HCT116 (cell line): ENCODE measurements at regions not wholly inside any gene's neighbourhood (a gene's known extent, or its start where the extent isn't known, plus 50 kb on each side); places are given as distances from the start of the nearest gene placed in this dataset.

Experiments used
- ATAC-seq: fragments of 200-7000 bp; cut with Tn5 transposase; 2 replicates; pipeline ENCODE4 v1.9.1; 2020; ENCODE audit warnings: mild to moderate bottlenecking, moderate library complexity
- BruUV-seq: library from RNA; stranded (reverse); fragments of 400-500 nt; replicated peaks from 2 replicates; lab custom pipeline; 2021; lab: Mats Ljungman, UMichigan
- CTCF ChIA-PET: fragments of 300-600 bp; sonication (Branson Sonifier 250); formaldehyde crosslinking; loops from one replicate; lab custom pipeline; 2021; ENCODE audit warnings: antibody characterized with exemption; lab: Charles Lee
- POLR2A ChIA-PET: fragments of 300-600, 350-600 bp; sonication (Branson Sonifier 250); formaldehyde crosslinking; loops from one replicate; lab custom pipeline; 2021; ENCODE audit warnings: antibody characterized with exemption; lab: Charles Lee
- RAD21 ChIA-PET, 2 experiments: fragments of 300-600 bp; sonication (Branson Sonifier 250); formaldehyde crosslinking; loops; one replicate each; lab custom pipeline; 2023; ENCODE audit warnings: low total read pairs in 2 of 2; ENCODE audit not compliant: uncharacterized antibody in 2 of 2, unreplicated experiment in 2 of 2, low non-redundant PET in 1 of 2; lab: Charles Lee
- DNase-seq: peaks from one replicate; pipeline ENCODE4 v3.0.0-alpha.2; 2010; ENCODE audit warnings: low read depth, low spot score
- H2AFZ ChIP-seq: fragments of 200-600 bp; shearing (Covaris generic), sonication (generic); 2 replicates; pipeline ENCODE4 v1.6.1; 2017; ENCODE audit warnings: low read depth, mixed run types, mixed read lengths, antibody characterized with exemption, low read length; ENCODE audit not compliant: poor library complexity, severe bottlenecking
- H3K27ac ChIP-seq: 2 replicates; pipeline ENCODE4 v1.5.1; 2012; ENCODE audit warnings: low read depth, low read length
- H3K27me3 ChIP-seq: fragments of 200-600 bp; sonication (generic); 2 replicates; pipeline ENCODE4 v1.6.1; 2016; ENCODE audit warnings: mixed run types, low read length, mixed read lengths; ENCODE audit not compliant: insufficient read depth
- H3K36me3 ChIP-seq, 2 experiments: fragments of 200-500 bp in 1 of 2; fragments of 200-600 bp in 1 of 2; sonication (Bioruptor generic) in 1 of 2; sonication (generic) in 1 of 2; 2 replicates each; pipeline versions ENCODE4 v1.5.1 to v1.6.1; 2014 to 2016; ENCODE audit warnings: low read length in 2 of 2, inconsistent platforms in 1 of 2, mixed read lengths in 1 of 2, mixed run types in 1 of 2; ENCODE audit not compliant: insufficient read depth in 2 of 2, control insufficient read depth in 1 of 2
- H3K4me1 ChIP-seq, 2 experiments: fragments of 200-600 bp in 1 of 2; sonication (generic) in 1 of 2; 2 replicates each; pipeline versions ENCODE4 v1.5.1 to v1.6.1; 2012 to 2017; ENCODE audit warnings: low read length in 2 of 2, inconsistent platforms in 1 of 2, mild to moderate bottlenecking in 1 of 2, mixed read lengths in 1 of 2, mixed run types in 1 of 2, moderate library complexity in 1 of 2; ENCODE audit not compliant: insufficient read depth in 2 of 2, control insufficient read depth in 1 of 2
- H3K4me2 ChIP-seq: fragments of 200-600 bp; sonication (generic); 2 replicates; pipeline ENCODE4 v1.6.1; 2017; ENCODE audit warnings: mixed run types, low read length, mixed read lengths
- H3K4me3 ChIP-seq, 2 experiments: fragments of 200-600 bp in 1 of 2; sonication (generic) in 1 of 2; replicated peaks in 1 of 2; 2 replicates each; pipeline ENCODE4 v1.5.1; 2011 to 2016; ENCODE audit warnings: low read length in 2 of 2, control low read depth in 1 of 2, low read depth in 1 of 2, mild to moderate bottlenecking in 1 of 2, mixed read lengths in 1 of 2, mixed run types in 1 of 2
- H3K79me2 ChIP-seq: fragments of 200-600 bp; sonication (generic); 2 replicates; pipeline ENCODE4 v1.6.1; 2017; ENCODE audit warnings: mild to moderate bottlenecking, mixed run types, low read length, moderate library complexity, mixed read lengths; ENCODE audit not compliant: insufficient read depth
- H3K9ac ChIP-seq: fragments of 200-600 bp; sonication (generic); 2 replicates; pipeline ENCODE4 v1.6.1; 2016; ENCODE audit warnings: low read length, mixed read lengths
- H3K9me2 ChIP-seq: fragments of 200-600 bp; sonication (generic), shearing (Covaris generic); 2 replicates; pipeline ENCODE4 v1.6.1; 2017; ENCODE audit warnings: mixed run types, mild to moderate bottlenecking, moderate library complexity; ENCODE audit not compliant: insufficient read depth
- H3K9me3 ChIP-seq, 2 experiments: fragments of 200-500 bp in 1 of 2; fragments of 200-600 bp in 1 of 2; sonication (Bioruptor generic) in 1 of 2; sonication (generic) in 1 of 2; 2 replicates each; pipeline ENCODE4 v1.6.1; 2014 to 2017; ENCODE audit warnings: low read length in 2 of 2, mixed read lengths in 2 of 2, inconsistent platforms in 1 of 2, low read depth in 1 of 2, mild to moderate bottlenecking in 1 of 2, mixed run types in 1 of 2, moderate library complexity in 1 of 2; ENCODE audit not compliant: control insufficient read depth in 1 of 2, insufficient read depth in 1 of 2
- H4K20me1 ChIP-seq: fragments of 200-600 bp; sonication (generic), shearing (Covaris generic); 2 replicates; pipeline ENCODE4 v1.6.1; 2017; ENCODE audit warnings: mixed run types, mild to moderate bottlenecking, moderate library complexity; ENCODE audit not compliant: insufficient read depth
- CBX3 ChIP-seq: IDR thresholded peaks from 2 replicates; pipeline ENCODE4 v1.6.1; 2012; ENCODE audit warnings: low read depth
- CEBPB ChIP-seq: IDR thresholded peaks from 2 replicates; pipeline ENCODE4 v1.6.1; 2012; ENCODE audit warnings: low read depth
- ELF1 ChIP-seq: IDR thresholded peaks from 2 replicates; pipeline ENCODE4 v1.6.1; 2012; ENCODE audit warnings: low read depth, borderline replicate concordance
- EZH2 ChIP-seq: fragments of 200-600 bp; sonication (generic); IDR thresholded peaks from 2 replicates; pipeline ENCODE4 v1.6.1; 2017; ENCODE audit warnings: antibody characterized with exemption, mixed run types
- EZH2phosphoT487 ChIP-seq: fragments of 200-600 bp; IDR thresholded peaks from 2 replicates; pipeline ENCODE4 v1.6.1; 2018; ENCODE audit warnings: antibody characterized with exemption, borderline replicate concordance
- FOSL1 ChIP-seq: IDR thresholded peaks from 2 replicates; pipeline ENCODE4 v1.6.1; 2012; ENCODE audit warnings: low read depth
- POLR2AphosphoS5 ChIP-seq: IDR thresholded peaks from 2 replicates; pipeline ENCODE4 v1.6.1; 2011; ENCODE audit warnings: mild to moderate bottlenecking, low read depth, low read length, moderate library complexity
- RAD21 ChIP-seq: IDR thresholded peaks from 2 replicates; pipeline ENCODE4 v1.6.1; 2012; ENCODE audit warnings: low read depth, mild to moderate bottlenecking
- REST ChIP-seq: IDR thresholded peaks from 2 replicates; pipeline ENCODE4 v1.6.1; 2012; ENCODE audit warnings: low read depth
- SIN3A ChIP-seq: IDR thresholded peaks from 2 replicates; pipeline ENCODE4 v1.6.1; 2012; ENCODE audit warnings: low read depth
- SP1 ChIP-seq: IDR thresholded peaks from 2 replicates; pipeline ENCODE4 v1.6.1; 2012; ENCODE audit warnings: low read depth
- TCF7L2 ChIP-seq: IDR thresholded peaks from 2 replicates; pipeline ENCODE4 v1.7.0; 2011; ENCODE audit warnings: borderline replicate concordance, inconsistent platforms; ENCODE audit not compliant: insufficient read depth, insufficient read length; ENCODE audit errors: extremely low read depth
- YY1 ChIP-seq: IDR thresholded peaks from 2 replicates; pipeline ENCODE4 v1.6.1; 2011; ENCODE audit warnings: low read length, low read depth, moderate library complexity, mild to moderate bottlenecking; ENCODE audit not compliant: insufficient replicate concordance; ENCODE audit errors: extremely low read depth
- ZFX ChIP-seq: fragments of 450-650 bp; IDR thresholded peaks from 2 replicates; pipeline ENCODE4 v1.6.1; 2017
- intact Hi-C: fragments of 100-400 bp; cut with micrococcal nuclease; formaldehyde crosslinking; loops from 2 replicates; pipeline ENCODE4 v1.10.0; 2022
- TF ChIP-seq, protein P1 (sequence below), 3 experiments: fragments of 200-600 bp in 1 of 3; sonication (generic) in 1 of 3; IDR thresholded peaks in 2 of 3; conservative IDR thresholded peaks in 1 of 3; 2 replicates each; pipeline ENCODE4 v1.5.1; 2012 to 2017; ENCODE audit warnings: low read depth in 2 of 3, low read length in 2 of 3, antibody characterized with exemption in 1 of 3, borderline replicate concordance in 1 of 3, control low read depth in 1 of 3, mild to moderate bottlenecking in 1 of 3, mixed read lengths in 1 of 3, mixed run types in 1 of 3, moderate library complexity in 1 of 3; ENCODE audit not compliant: insufficient read depth in 1 of 3
- TF ChIP-seq, protein P2 (sequence below): IDR thresholded peaks from 2 replicates; pipeline ENCODE4 v1.6.1; 2012
- TF ChIP-seq, protein P3 (sequence below): IDR thresholded peaks from 2 replicates; pipeline ENCODE4 v1.6.1; 2012

- TF ChIP-seq POLR2AphosphoS5: no peak
- TF ChIP-seq EZH2phosphoT487: no peak
- TF ChIP-seq EZH2: no peak
These were observed 254.8 kb downstream of the SEC14L1 start (continued) for GRCh38 chr17:77395501-77396048.

DNA sequence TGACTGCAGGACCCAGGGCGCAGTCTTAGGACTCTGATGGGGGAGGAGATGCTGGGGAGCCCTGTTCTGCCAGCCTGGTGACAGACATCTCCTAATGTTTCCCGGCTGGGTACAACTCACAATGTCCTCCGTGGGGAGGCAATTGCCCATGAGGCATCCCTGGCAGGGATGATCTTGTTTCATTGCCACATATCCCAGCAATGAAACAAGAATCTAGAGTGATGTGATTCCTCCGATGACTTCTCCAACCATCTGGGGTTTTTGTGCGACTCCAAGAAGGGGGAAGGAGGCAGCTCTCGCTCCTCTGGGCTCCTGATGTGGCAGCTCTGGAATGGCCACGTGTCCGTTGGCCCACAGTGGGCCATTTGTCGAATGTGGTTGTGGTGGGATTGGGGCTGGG, 255.8 kb downstream of the SEC14L1 start:
- TF ChIP-seq RAD21 (no peak), ZFX (no peak), TCF7L2 (no peak), FOSL1 (no peak), YY1 (no peak), CBX3 (no peak), ELF1 (no peak), EZH2 (no peak), CEBPB (no peak), SIN3A (no peak), REST (no peak), SP1 (no peak)
- TF ChIP-seq, protein P1, sequence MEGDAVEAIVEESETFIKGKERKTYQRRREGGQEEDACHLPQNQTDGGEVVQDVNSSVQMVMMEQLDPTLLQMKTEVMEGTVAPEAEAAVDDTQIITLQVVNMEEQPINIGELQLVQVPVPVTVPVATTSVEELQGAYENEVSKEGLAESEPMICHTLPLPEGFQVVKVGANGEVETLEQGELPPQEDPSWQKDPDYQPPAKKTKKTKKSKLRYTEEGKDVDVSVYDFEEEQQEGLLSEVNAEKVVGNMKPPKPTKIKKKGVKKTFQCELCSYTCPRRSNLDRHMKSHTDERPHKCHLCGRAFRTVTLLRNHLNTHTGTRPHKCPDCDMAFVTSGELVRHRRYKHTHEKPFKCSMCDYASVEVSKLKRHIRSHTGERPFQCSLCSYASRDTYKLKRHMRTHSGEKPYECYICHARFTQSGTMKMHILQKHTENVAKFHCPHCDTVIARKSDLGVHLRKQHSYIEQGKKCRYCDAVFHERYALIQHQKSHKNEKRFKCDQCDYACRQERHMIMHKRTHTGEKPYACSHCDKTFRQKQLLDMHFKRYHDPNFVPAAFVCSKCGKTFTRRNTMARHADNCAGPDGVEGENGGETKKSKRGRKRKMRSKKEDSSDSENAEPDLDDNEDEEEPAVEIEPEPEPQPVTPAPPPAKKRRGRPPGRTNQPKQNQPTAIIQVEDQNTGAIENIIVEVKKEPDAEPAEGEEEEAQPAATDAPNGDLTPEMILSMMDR (IDR thresholded peaks at IDR 0.05 in 2 of 3, conservative IDR thresholded peaks at IDR 0.05 in 1 of 3; ENCODE audit: borderline replicate concordance in 1 of 3, insufficient read depth in 1 of 3, low read depth in 2 of 3, low read length in 2 of 3): no peak
- TF ChIP-seq, protein P2, sequence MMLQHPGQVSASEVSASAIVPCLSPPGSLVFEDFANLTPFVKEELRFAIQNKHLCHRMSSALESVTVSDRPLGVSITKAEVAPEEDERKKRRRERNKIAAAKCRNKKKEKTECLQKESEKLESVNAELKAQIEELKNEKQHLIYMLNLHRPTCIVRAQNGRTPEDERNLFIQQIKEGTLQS: no peak
- TF ChIP-seq, protein P3, sequence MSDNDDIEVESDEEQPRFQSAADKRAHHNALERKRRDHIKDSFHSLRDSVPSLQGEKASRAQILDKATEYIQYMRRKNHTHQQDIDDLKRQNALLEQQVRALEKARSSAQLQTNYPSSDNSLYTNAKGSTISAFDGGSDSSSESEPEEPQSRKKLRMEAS: no peak
- intact Hi-C loops: no loop called here
- Histone ChIP-seq H3K9ac (no peak overlapping the region), H3K27ac (no peak overlapping the region), H3K36me3 (no peaks in the 10 kb centered on the region), H4K20me1 (no peaks in the 10 kb centered on the region; the same call in 1 of the 2 replicates), H3K4me3 (no peak overlapping the region), H3K9me3 (no peaks in the 10 kb centered on the region), H3K79me2 (peaks cover 89% of the 10 kb centered on the region), H3K9me2 (no peaks in the 10 kb centered on the region), H3K27me3 (no peaks in the 10 kb centered on the region), H2AFZ (no peak overlapping the region), H3K4me2 (no peak overlapping the region), H3K4me1 (peaks cover 25 to 28% of the 10 kb centered on the region in 2 experiments; a peak in 3 of 4 replicates)
- DNase-seq (no peak), ATAC-seq (no peak)
- ChIA-PET CTCF (no interaction called here), POLR2A (no interaction called here), RAD21 (no interaction called here)
- no TSS peak for BruUV-seq
